B cell (primary cell): ENCODE measurements at regions not wholly inside any gene's neighbourhood (a gene's known extent, or its start where the extent isn't known, plus 50 kb on each side); places are given as distances from the start of the nearest gene placed in this dataset.

Experiments used
- CTCF ChIP-seq: fragments of 200-600 bp; IDR thresholded peaks from one replicate; pipeline ENCODE4 v1.8.0; 2022; ENCODE audit warnings: antibody characterized with exemption, mild to moderate bottlenecking
- EZH2 ChIP-seq: IDR thresholded peaks from 2 replicates; pipeline ENCODE4 v1.6.1; 2012; ENCODE audit warnings: borderline replicate concordance, low read depth, mild to moderate bottlenecking, moderate library complexity, low read length; ENCODE audit not compliant: insufficient read depth, poor library complexity, severe bottlenecking

DNA sequence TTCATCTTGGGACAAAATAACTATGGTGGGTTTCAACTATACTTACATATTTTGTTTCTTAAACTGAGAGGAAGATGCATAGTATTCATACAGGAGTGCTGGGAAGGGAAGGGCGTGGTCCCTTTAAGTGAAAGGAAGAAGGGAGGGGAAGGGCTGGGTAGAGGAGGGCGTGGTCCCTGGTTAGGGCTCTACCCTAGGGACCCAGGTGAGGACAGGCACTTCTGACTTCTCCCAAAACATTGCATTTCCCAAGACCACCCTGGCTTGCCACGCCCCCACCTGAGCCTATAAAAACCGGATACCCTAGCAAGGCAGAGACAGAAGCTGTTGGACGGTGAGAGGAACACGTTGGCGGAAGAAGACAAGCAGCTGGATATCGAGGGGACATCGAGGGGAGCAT lies 157.6 kb upstream of the PLXNA4 start:
- TF ChIP-seq CTCF (no peak), EZH2 (no peak)
